Glutamatergic neuron (in vitro differentiated cells): ENCODE measurements at regions not wholly inside any gene's neighbourhood (a gene's known extent, or its start where the extent isn't known, plus 50 kb on each side); places are given as distances from the start of the nearest gene placed in this dataset.

Source experiments
- DNase-seq: peaks from one replicate; pipeline ENCODE4 v3.0.0; 2022
- H3K27ac Mint-ChIP-seq: one replicate; pipeline ENCODE4 v1.8.0; 2020; ENCODE audit warnings: mild to moderate bottlenecking, mixed read lengths, inconsistent platforms; ENCODE audit not compliant: unreplicated experiment
- H3K27me3 Mint-ChIP-seq: one replicate; pipeline ENCODE4 v1.8.0; 2020; ENCODE audit warnings: mild to moderate bottlenecking, moderate library complexity, mixed read lengths, inconsistent platforms; ENCODE audit not compliant: unreplicated experiment
- H3K36me3 Mint-ChIP-seq: one replicate; pipeline ENCODE4 v1.8.0; 2020; ENCODE audit warnings: mild to moderate bottlenecking, mixed read lengths, inconsistent platforms; ENCODE audit not compliant: unreplicated experiment
- H3K4me1 Mint-ChIP-seq: one replicate; pipeline ENCODE4 v1.8.0; 2020; ENCODE audit warnings: mild to moderate bottlenecking, low read depth, mixed read lengths, inconsistent platforms; ENCODE audit not compliant: unreplicated experiment
- H3K4me3 Mint-ChIP-seq: one replicate; pipeline ENCODE4 v1.8.0; 2020; ENCODE audit warnings: mild to moderate bottlenecking, mixed read lengths, inconsistent platforms; ENCODE audit not compliant: unreplicated experiment
- H3K9me3 Mint-ChIP-seq: one replicate; pipeline ENCODE4 v1.8.0; 2020; ENCODE audit warnings: mild to moderate bottlenecking, moderate library complexity, mixed read lengths, inconsistent platforms; ENCODE audit not compliant: unreplicated experiment
- TF ChIP-seq, protein P1 (sequence below): fragments of 200-600 bp; sonication (generic); IDR thresholded peaks from one replicate; pipeline ENCODE4 v1.5.0; 2021; ENCODE audit not compliant: partially characterized antibody, unreplicated experiment

DNA sequence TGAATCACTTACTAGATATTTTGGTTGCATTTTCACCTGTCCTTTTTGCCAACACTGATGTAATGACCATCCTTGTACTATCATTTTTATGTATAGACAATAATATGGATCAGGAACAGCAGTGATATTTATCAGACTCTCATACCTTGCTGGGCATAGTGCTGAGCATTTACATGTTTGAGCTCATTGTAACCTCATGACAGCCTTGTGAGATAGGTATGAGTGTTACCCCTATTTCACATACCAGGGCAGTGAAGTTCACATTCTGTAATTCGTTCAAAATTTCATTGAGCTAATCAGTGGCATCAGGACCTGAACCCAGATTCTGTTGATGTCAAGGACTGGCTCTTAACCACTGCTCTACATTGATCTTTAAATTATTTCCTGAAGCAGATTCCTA lies 221.5 kb upstream of the TBL1XR1 start:
- Mint-ChIP-seq H3K27ac (no peak overlapping the region), H3K27me3 (no peaks in the 10 kb centered on the region), H3K36me3 (no peaks in the 10 kb centered on the region), H3K9me3 (peaks cover 4% of the 10 kb centered on the region), H3K4me1 (peaks cover 8% of the 10 kb centered on the region), H3K4me3 (no peak overlapping the region)
- DNase-seq: no peak
- TF ChIP-seq, protein P1, sequence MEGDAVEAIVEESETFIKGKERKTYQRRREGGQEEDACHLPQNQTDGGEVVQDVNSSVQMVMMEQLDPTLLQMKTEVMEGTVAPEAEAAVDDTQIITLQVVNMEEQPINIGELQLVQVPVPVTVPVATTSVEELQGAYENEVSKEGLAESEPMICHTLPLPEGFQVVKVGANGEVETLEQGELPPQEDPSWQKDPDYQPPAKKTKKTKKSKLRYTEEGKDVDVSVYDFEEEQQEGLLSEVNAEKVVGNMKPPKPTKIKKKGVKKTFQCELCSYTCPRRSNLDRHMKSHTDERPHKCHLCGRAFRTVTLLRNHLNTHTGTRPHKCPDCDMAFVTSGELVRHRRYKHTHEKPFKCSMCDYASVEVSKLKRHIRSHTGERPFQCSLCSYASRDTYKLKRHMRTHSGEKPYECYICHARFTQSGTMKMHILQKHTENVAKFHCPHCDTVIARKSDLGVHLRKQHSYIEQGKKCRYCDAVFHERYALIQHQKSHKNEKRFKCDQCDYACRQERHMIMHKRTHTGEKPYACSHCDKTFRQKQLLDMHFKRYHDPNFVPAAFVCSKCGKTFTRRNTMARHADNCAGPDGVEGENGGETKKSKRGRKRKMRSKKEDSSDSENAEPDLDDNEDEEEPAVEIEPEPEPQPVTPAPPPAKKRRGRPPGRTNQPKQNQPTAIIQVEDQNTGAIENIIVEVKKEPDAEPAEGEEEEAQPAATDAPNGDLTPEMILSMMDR: no peak

DNA sequence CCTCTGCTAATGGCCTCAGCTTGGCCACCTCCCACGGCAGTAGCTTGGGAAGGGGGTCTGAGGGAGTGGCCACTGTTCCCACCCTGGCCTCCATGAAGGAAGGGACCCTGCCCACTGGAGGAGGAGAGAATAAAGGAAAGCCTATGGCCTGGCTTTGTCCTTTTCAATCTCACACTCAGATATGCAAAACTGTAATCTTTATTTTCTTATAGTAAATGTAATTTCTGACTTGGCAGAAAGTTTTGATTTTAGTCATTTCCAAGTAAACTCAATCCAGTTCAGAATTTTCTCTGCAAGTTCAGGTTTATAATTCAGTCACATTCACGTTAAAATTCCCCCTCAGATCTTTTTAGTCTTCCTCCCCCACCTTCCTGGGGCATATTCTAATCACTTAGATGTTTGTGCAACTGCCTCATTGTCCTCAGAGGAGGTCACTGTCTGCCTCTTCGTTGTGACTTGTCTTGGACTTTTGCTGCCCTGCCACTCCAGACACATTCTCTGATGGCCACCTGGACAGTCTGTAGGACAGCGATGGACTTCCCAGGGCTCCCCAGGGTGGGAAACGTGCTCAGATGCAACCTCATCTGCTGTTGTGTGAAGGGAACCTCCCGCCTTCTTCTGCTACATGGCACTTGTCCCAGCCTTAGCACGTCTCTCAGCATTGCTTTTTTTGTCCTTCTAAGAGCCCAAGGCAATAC lies 222.8 kb upstream of the TBL1XR1 start:
- TF ChIP-seq, protein P1: no peak
- no peak overlapping the region for H3K27ac Mint-ChIP-seq
- no peaks in the 10 kb centered on the region for H3K27me3 Mint-ChIP-seq
- no peaks in the 10 kb centered on the region for H3K36me3 Mint-ChIP-seq
- no peak overlapping the region for H3K4me3 Mint-ChIP-seq
- no peaks in the 10 kb centered on the region for H3K9me3 Mint-ChIP-seq
- no peak for DNase-seq
- peaks cover 8% of the 10 kb centered on the region for H3K4me1 Mint-ChIP-seq

DNA sequence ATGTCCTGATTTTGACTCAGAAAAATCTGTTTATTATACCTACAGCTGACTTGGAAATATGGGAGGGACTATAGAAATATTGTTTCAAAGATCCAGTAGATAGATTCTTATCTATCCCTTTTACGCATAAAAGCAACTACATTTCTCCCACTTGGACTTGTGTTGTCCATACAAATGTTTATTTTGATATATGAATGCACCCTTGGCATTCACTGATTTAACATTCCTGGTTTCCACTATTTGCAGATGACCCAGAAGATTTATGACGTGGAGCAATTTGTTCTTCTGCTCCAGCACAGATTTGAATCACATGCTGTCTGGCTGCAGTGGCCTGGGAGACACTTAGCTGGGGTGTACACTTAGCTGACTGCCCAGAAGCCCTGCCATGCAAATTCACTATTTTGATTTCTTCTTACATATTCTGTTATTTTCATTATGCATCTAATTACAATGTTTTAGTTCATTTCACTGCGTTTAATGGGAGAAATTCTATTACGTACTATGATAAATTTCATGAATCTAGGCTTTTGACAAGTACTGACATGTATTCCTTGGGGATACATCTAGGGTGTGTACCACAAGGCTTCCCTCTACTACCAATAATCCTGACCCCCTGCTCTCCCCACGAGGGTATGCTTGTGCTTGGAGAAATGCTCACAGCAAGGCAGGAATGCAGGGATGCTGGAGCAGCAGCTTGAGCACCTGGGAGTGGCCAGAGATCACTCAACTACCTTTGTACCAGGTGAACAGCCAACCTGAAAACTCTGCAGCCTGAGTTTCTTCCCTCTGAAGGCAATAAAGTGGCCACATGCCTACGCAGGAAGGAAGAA lies 223.6 kb upstream of the TBL1XR1 start:
- Mint-ChIP-seq H3K27ac (no peak overlapping the region), H3K9me3 (no peaks in the 10 kb centered on the region), H3K36me3 (no peaks in the 10 kb centered on the region), H3K4me1 (peaks cover 8% of the 10 kb centered on the region), H3K4me3 (no peak overlapping the region), H3K27me3 (no peaks in the 10 kb centered on the region)
- TF ChIP-seq, protein P1: no peak
- no peak for DNase-seq

DNA sequence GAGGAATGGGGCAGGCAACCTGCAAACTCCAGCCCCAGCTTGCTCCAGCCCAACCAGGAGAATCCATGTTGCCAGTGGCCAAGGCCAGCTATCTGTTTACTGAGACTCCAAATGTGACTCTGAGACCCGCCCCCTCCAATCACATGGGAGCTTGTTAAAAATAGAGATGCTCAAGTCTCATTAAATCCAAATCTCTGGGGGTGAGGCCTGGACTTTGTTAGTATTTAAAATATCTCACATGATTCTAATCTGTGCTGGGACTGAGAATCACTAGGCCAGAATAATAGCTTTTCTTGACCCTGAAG lies 224.2 kb upstream of the TBL1XR1 start:
- Mint-ChIP-seq H3K9me3 (no peaks in the 10 kb centered on the region), H3K36me3 (no peaks in the 10 kb centered on the region), H3K4me3 (no peak overlapping the region), H3K4me1 (peaks cover 8% of the 10 kb centered on the region), H3K27me3 (no peaks in the 10 kb centered on the region), H3K27ac (no peak overlapping the region)
- TF ChIP-seq, protein P1: no peak
- DNase-seq: no peak

DNA sequence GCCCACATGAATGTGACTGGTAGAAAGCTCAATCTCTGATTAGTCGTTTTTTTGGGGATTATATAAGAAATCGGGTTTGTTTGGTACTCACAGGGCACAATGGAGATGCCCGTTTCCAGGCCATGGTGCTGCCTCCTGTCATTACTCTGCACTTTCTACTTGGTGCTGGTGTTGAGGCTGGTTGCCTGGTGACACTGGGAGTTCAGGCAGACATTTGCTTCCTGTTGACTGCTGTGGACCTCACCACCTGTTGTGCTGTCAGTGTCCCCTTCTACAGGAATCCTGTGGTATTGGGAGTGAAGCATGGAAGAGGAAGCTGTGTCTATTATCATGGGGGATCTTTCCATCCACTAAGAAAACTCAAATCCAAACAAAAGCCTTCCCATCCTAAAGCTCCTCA lies 227.2 kb upstream of the TBL1XR1 start:
- no peak for DNase-seq
- Mint-ChIP-seq H3K4me3 (no peak overlapping the region), H3K4me1 (peaks cover 8% of the 10 kb centered on the region), H3K36me3 (no peaks in the 10 kb centered on the region), H3K27ac (no peak overlapping the region), H3K9me3 (no peaks in the 10 kb centered on the region), H3K27me3 (no peaks in the 10 kb centered on the region)
- TF ChIP-seq, protein P1: no peak
